B cell (primary cell): ENCODE measurements at regions not wholly inside any gene's neighbourhood (a gene's known extent, or its start where the extent isn't known, plus 50 kb on each side); places are given as distances from the start of the nearest gene placed in this dataset.

Source experiments
- ATAC-seq: fragments of 200-7000 bp; cut with Tn5 transposase; one replicate; pipeline ENCODE4 v1.10.0; 2021; ENCODE audit warnings: low read depth, mild to moderate bottlenecking, moderate number of reproducible peaks, moderate library complexity
- CTCF ChIA-PET: fragments of 350-600 bp; sonication (Branson Sonifier 250); formaldehyde crosslinking; loops from one replicate; lab custom pipeline; 2021; ENCODE audit warnings: antibody characterized with exemption, inconsistent platforms; lab: Charles Lee
- POLR2A ChIA-PET: fragments of 350-600 bp; sonication (Branson Sonifier 250); formaldehyde crosslinking; loops from one replicate; lab custom pipeline; 2021; ENCODE audit warnings: antibody characterized with exemption; lab: Charles Lee
- DNase-seq: peaks from one replicate; pipeline ENCODE4 v3.0.0; 2013
- H2AFZ ChIP-seq: 2 replicates; pipeline ENCODE4 v1.6.1; 2012; ENCODE audit warnings: mild to moderate bottlenecking, low read depth, low read length; ENCODE audit not compliant: insufficient read depth, poor library complexity, severe bottlenecking
- H3K27ac ChIP-seq, 2 donors: 1 replicate in 1 of 2; 2 replicates in 1 of 2; pipeline ENCODE4 v1.5.1; 2012 to 2013; ENCODE audit warnings: low read length in 2 of 2, mild to moderate bottlenecking in 2 of 2, moderate library complexity in 1 of 2
- H3K27me3 ChIP-seq, 4 experiments: fragments of 200-600 bp in 1 of 4; sonication (generic) in 1 of 4; replicated peaks in 1 of 4; 1 replicate in 2 of 4; 2 replicates in 2 of 4; pipeline versions ENCODE4 v1.6.1 to v1.7.0; 2013 to 2016; ENCODE audit warnings: low read length in 3 of 4, mild to moderate bottlenecking in 2 of 4, mixed read lengths in 1 of 4, moderate library complexity in 1 of 4; ENCODE audit not compliant: insufficient read depth in 4 of 4, control insufficient read depth in 3 of 4; ENCODE audit errors: control extremely low read depth in 1 of 4
- H3K36me3 ChIP-seq, 2 experiments: replicated peaks in 1 of 2; 1 replicate in 1 of 2; 2 replicates in 1 of 2; pipeline versions ENCODE4 v1.6.1 to v1.7.1; 2013; ENCODE audit warnings: low read length in 1 of 2; ENCODE audit not compliant: insufficient read depth in 2 of 2, control insufficient read depth in 1 of 2; ENCODE audit errors: control extremely low read depth in 1 of 2, extremely low read depth in 1 of 2
- H3K4me1 ChIP-seq, 2 donors: fragments of 200-600 bp in 1 of 2; sonication (generic) in 1 of 2; 1 replicate in 1 of 2; 2 replicates in 1 of 2; pipeline versions ENCODE4 v1.5.1 to v1.6.1; 2013 to 2017; ENCODE audit warnings: low read length in 2 of 2; ENCODE audit not compliant: control insufficient read depth in 2 of 2, insufficient read depth in 2 of 2
- H3K4me2 ChIP-seq: replicated peaks from 2 replicates; pipeline ENCODE3; 2012; ENCODE audit warnings: mild to moderate bottlenecking, low read depth, low read length; ENCODE audit not compliant: poor library complexity, severe bottlenecking
- H3K4me3 ChIP-seq, 5 experiments: fragments of 200-600 bp in 1 of 5; sonication (generic) in 1 of 5; 1 replicate in 3 of 5; 2 replicates in 2 of 5; pipeline versions ENCODE4 v1.5.1 to v1.7.0; 2011 to 2016; ENCODE audit warnings: low read length in 4 of 5, mild to moderate bottlenecking in 4 of 5, low read depth in 2 of 5, control low read depth in 1 of 5, moderate library complexity in 1 of 5; ENCODE audit not compliant: insufficient read depth in 1 of 5; ENCODE audit errors: control extremely low read depth in 1 of 5, extremely low read depth in 1 of 5
- H3K79me2 ChIP-seq: fragments of 200-600 bp; sonication (generic); one replicate; pipeline ENCODE4 v1.6.0; 2016; ENCODE audit warnings: low read length; ENCODE audit not compliant: control insufficient read depth, insufficient read depth
- H3K9ac ChIP-seq: fragments of 200-600 bp; sonication (generic); 2 replicates; pipeline ENCODE4 v1.6.1; 2017; ENCODE audit warnings: mild to moderate bottlenecking, low read length, moderate library complexity
- H3K9me3 ChIP-seq, 3 donors: one replicate each; pipeline versions ENCODE4 v1.6.1 to v1.7.1; 2013; ENCODE audit warnings: low read length in 2 of 3; ENCODE audit not compliant: control insufficient read depth in 2 of 3, insufficient read depth in 1 of 3; ENCODE audit errors: control extremely low read depth in 1 of 3
- H4K20me1 ChIP-seq: 2 replicates; pipeline ENCODE4 v1.6.0; 2012; ENCODE audit warnings: mild to moderate bottlenecking, low read length; ENCODE audit not compliant: insufficient read depth, control insufficient read depth, poor library complexity, severe bottlenecking
- H3K27ac Mint-ChIP-seq: one replicate; pipeline ENCODE4 v1.8.0; 2021; ENCODE audit warnings: mixed read lengths
- H3K27me3 Mint-ChIP-seq: one replicate; pipeline ENCODE4 v1.8.0; 2021; ENCODE audit warnings: mixed read lengths
- H3K4me1 Mint-ChIP-seq: one replicate; pipeline ENCODE4 v1.8.0; 2021; ENCODE audit warnings: mixed read lengths
- H3K4me3 Mint-ChIP-seq: one replicate; pipeline ENCODE4 v1.8.0; 2021; ENCODE audit warnings: mixed read lengths
- H3K9me3 Mint-ChIP-seq: one replicate; pipeline ENCODE4 v1.8.0; 2022; ENCODE audit warnings: mixed read lengths; ENCODE audit not compliant: insufficient read depth
- CTCF ChIP-seq: fragments of 200-600 bp; IDR thresholded peaks from one replicate; pipeline ENCODE4 v1.8.0; 2022; ENCODE audit warnings: antibody characterized with exemption, mild to moderate bottlenecking
- EZH2 ChIP-seq: IDR thresholded peaks from 2 replicates; pipeline ENCODE4 v1.6.1; 2012; ENCODE audit warnings: borderline replicate concordance, low read depth, mild to moderate bottlenecking, moderate library complexity, low read length; ENCODE audit not compliant: insufficient read depth, poor library complexity, severe bottlenecking
- WGBS: methylation state at CpG from one replicate; pipeline ENCODE4 v1.1.5; 2013; ENCODE audit warnings: missing lambda C conversion rate; ENCODE audit not compliant: insufficient coverage; 5-methylcytosine and 5-hydroxymethylcytosine counted together
- intact Hi-C: fragments of 100-400 bp; cut with micrococcal nuclease; formaldehyde crosslinking; loops from one replicate; pipeline ENCODE4 v1.10.0; 2022

- no peak overlapping the region for H3K27ac Mint-ChIP-seq
- no peaks in the 10 kb centered on the region for H3K9me3 ChIP-seq
- no peak overlapping the region for H3K27ac ChIP-seq
- H3K9me3 Mint-ChIP-seq, result no peaks in the 10 kb centered on the region
- no peak overlapping the region for H3K4me2 ChIP-seq
- H2AFZ ChIP-seq, result no peak overlapping the region
- no peaks in the 10 kb centered on the region for H3K27me3 ChIP-seq
- H3K4me1 Mint-ChIP-seq, result no peaks in the 10 kb centered on the region
- H3K4me1 ChIP-seq, result no peaks in the 10 kb centered on the region
- H3K4me3 Mint-ChIP-seq, result no peak overlapping the region
- no peak overlapping the region for H3K4me3 ChIP-seq
- H3K9ac ChIP-seq, result no peak overlapping the region
- DNase-seq (no peak), ATAC-seq (no peak)
- ChIA-PET CTCF (no interaction called here), POLR2A (no interaction called here)
- intact Hi-C loops, result no loop called here
- H4K20me1 ChIP-seq, result no peaks in the 10 kb centered on the region
- H3K36me3 ChIP-seq, result no peaks in the 10 kb centered on the region
- no peaks in the 10 kb centered on the region for H3K27me3 Mint-ChIP-seq
- TF ChIP-seq EZH2, result no peak
- no peak for TF ChIP-seq CTCF
- no peaks in the 10 kb centered on the region for H3K79me2 ChIP-seq
- WGBS, result 86% methylated on average over 1 of the region's 2 CpGs
These were observed 757.8 kb downstream of the CDH11 start for GRCh38 chr16:64364016-64364415.

GRCh38 chr16:64363039-64363438 is 758.8 kb downstream of the CDH11 start:
- Histone ChIP-seq H3K79me2 (no peaks in the 10 kb centered on the region), H3K36me3 (no peaks in the 10 kb centered on the region), H3K27ac (no peak overlapping the region), H3K4me3 (no peak overlapping the region), H3K27me3 (no peaks in the 10 kb centered on the region), H3K4me1 (no peaks in the 10 kb centered on the region), H4K20me1 (no peaks in the 10 kb centered on the region), H3K9ac (no peak overlapping the region), H2AFZ (no peak overlapping the region), H3K4me2 (no peak overlapping the region), H3K9me3 (no peaks in the 10 kb centered on the region)
- 100% methylated on average over 1 of the region's 2 CpGs for WGBS
- POLR2A ChIA-PET, result no interaction called here
- CTCF ChIA-PET, result no interaction called here
- H3K4me3 Mint-ChIP-seq, result no peak overlapping the region
- intact Hi-C loops, result no loop called here
- no peaks in the 10 kb centered on the region for H3K27me3 Mint-ChIP-seq
- no peak for ATAC-seq
- no peak overlapping the region for H3K27ac Mint-ChIP-seq
- DNase-seq, result no peak
- no peaks in the 10 kb centered on the region for H3K4me1 Mint-ChIP-seq
- TF ChIP-seq CTCF (no peak), EZH2 (no peak)
- H3K9me3 Mint-ChIP-seq, result no peaks in the 10 kb centered on the region
